ENCODE measurements at regions not wholly inside any gene's neighbourhood (a gene's known extent, or its start where the extent isn't known, plus 50 kb on each side); places are given as distances from the start of the nearest gene placed in this dataset.

- no peak for TF ChIP-seq POLR2A (IDR thresholded peaks at IDR 0.05)
- no peak for TF ChIP-seq CTCF (IDR thresholded peaks at IDR 0.05)
Observed at GRCh38 chr6:26186652-26187051, 99.4 kb downstream of the HFE start.
